ENCODE measurements at regions not wholly inside any gene's neighbourhood (a gene's known extent, or its start where the extent isn't known, plus 50 kb on each side); places are given as distances from the start of the nearest gene placed in this dataset.

DNA sequence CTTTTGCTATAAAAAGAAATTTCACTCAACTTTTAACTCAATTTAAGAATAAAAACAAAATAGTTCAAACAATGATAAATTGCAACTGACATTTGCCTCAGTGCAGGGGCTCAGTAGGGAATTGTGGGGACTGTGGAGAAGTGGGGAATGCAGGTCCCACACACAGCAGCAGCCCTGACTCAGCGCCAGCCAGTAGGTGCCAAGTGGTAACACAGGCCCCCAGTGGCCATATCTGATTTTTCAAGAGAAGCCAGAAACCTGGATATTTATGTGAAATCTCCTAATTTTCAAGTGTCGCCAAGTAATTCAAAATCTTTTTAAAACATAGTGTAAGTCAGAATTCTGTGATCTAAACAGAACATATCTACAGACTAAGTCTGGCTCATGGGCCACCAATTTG is 186.3 kb downstream of the EN1 start:
- no peak overlapping the region for H3K27ac Mint-ChIP-seq (ENCODE audit: unreplicated experiment)

DNA sequence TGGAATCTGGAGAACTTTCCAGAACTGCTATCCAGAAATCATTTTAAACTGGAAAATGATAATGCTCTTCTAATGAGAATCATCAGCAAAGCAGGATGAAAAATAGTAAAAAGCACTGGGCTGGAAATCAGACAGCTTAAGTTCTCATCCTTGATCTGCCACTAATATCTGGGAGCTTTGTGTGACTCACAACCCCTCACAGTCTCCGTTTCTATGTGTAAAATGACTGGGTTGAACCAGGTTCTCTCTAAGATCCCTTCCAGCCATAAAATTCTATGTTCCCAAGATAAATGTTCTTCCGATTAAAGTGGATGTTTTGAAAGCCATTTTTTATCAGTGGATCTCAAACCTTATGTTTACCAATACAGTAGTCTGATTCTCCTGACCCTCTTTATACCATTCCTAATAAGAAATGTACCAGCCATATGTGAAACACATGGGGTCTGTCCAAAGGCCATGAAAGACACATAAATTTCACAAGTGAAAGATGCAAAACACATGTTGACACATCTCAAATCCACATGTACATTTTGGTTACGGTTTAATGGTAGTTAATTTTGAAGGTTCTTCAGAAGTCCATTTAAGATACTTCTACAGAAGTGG is 188.8 kb downstream of the EN1 start:
- TF ChIP-seq, protein P1, sequence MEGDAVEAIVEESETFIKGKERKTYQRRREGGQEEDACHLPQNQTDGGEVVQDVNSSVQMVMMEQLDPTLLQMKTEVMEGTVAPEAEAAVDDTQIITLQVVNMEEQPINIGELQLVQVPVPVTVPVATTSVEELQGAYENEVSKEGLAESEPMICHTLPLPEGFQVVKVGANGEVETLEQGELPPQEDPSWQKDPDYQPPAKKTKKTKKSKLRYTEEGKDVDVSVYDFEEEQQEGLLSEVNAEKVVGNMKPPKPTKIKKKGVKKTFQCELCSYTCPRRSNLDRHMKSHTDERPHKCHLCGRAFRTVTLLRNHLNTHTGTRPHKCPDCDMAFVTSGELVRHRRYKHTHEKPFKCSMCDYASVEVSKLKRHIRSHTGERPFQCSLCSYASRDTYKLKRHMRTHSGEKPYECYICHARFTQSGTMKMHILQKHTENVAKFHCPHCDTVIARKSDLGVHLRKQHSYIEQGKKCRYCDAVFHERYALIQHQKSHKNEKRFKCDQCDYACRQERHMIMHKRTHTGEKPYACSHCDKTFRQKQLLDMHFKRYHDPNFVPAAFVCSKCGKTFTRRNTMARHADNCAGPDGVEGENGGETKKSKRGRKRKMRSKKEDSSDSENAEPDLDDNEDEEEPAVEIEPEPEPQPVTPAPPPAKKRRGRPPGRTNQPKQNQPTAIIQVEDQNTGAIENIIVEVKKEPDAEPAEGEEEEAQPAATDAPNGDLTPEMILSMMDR (IDR thresholded peaks at IDR 0.05; ENCODE audit: partially characterized antibody, unreplicated experiment), result no peak
- Mint-ChIP-seq H3K9me3 (ENCODE audit: unreplicated experiment) (peaks cover 2% of the 10 kb centered on the region), H3K4me3 (ENCODE audit: unreplicated experiment) (no peak overlapping the region)

More for the DNA sequence above, 186.3 kb downstream of the EN1 start:
- H3K27me3 Mint-ChIP-seq (ENCODE audit: unreplicated experiment), result no peaks in the 10 kb centered on the region
- DNase-seq, result no peak
- H3K9me3 Mint-ChIP-seq (ENCODE audit: unreplicated experiment), result peaks cover 2% of the 10 kb centered on the region
- H3K4me3 Mint-ChIP-seq (ENCODE audit: unreplicated experiment), result no peak overlapping the region
- H3K4me1 Mint-ChIP-seq (ENCODE audit: low read depth, unreplicated experiment), result no peaks in the 10 kb centered on the region
- H3K36me3 Mint-ChIP-seq (ENCODE audit: unreplicated experiment), result no peaks in the 10 kb centered on the region
- TF ChIP-seq, protein P1 (IDR thresholded peaks at IDR 0.05; ENCODE audit: partially characterized antibody, unreplicated experiment), result peak; percentile 19

DNA sequence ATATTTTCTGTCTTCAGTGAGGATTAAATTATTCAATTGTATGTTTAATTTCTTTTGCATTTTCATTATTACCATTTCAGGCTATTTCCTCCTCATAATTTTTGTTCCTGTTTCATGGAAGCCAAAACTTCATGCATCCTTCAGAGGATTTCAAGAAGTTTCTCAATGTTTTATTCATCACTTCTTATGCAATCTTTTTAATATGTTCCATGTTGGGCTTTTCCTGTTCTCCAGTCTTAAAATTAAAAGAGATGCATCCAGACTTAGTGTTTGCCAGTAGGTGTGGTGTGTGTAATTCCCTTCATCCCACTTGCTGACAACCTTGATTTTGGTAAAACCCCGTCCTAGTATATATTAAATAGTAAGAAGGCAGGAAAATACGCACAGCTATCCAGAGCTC is 190.0 kb downstream of the EN1 start:
- Mint-ChIP-seq H3K4me3 (ENCODE audit: unreplicated experiment) (no peak overlapping the region), H3K4me1 (ENCODE audit: low read depth, unreplicated experiment) (no peaks in the 10 kb centered on the region), H3K36me3 (ENCODE audit: unreplicated experiment) (no peaks in the 10 kb centered on the region), H3K27me3 (ENCODE audit: unreplicated experiment) (no peaks in the 10 kb centered on the region), H3K9me3 (ENCODE audit: unreplicated experiment) (no peaks in the 10 kb centered on the region), H3K27ac (ENCODE audit: unreplicated experiment) (no peak overlapping the region)
- TF ChIP-seq, protein P1 (IDR thresholded peaks at IDR 0.05; ENCODE audit: partially characterized antibody, unreplicated experiment), result no peak
- DNase-seq, result no peak

More for the DNA sequence above, 188.8 kb downstream of the EN1 start:
- H3K27ac Mint-ChIP-seq (ENCODE audit: unreplicated experiment), result no peak overlapping the region
- no peaks in the 10 kb centered on the region for H3K4me1 Mint-ChIP-seq (ENCODE audit: low read depth, unreplicated experiment)
- H3K36me3 Mint-ChIP-seq (ENCODE audit: unreplicated experiment), result no peaks in the 10 kb centered on the region
- no peak for DNase-seq
- no peaks in the 10 kb centered on the region for H3K27me3 Mint-ChIP-seq (ENCODE audit: unreplicated experiment)

DNA sequence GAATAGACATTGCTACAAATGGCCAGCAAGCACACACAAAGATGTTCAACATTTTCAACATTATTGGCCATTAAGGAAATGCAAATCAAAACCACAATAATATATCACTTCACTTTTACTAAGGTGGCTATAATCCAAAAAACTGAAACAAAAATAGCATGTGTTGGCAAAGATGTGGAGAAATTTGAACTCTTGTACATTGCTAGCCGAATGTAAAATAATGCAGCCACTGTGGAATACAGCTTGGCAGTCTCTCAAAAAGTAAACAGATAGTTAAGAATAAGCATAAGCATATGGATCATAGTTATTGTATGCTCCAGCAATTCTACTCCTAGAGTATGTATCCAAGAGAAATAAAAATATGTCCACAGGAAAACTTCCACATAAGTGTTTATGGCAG is 192.5 kb downstream of the EN1 start:
- Mint-ChIP-seq H3K4me1 (ENCODE audit: low read depth, unreplicated experiment) (no peaks in the 10 kb centered on the region), H3K9me3 (ENCODE audit: unreplicated experiment) (no peaks in the 10 kb centered on the region), H3K36me3 (ENCODE audit: unreplicated experiment) (peaks cover 9% of the 10 kb centered on the region), H3K27ac (ENCODE audit: unreplicated experiment) (no peak overlapping the region), H3K4me3 (ENCODE audit: unreplicated experiment) (no peak overlapping the region), H3K27me3 (ENCODE audit: unreplicated experiment) (no peaks in the 10 kb centered on the region)
- TF ChIP-seq, protein P1 (IDR thresholded peaks at IDR 0.05; ENCODE audit: partially characterized antibody, unreplicated experiment), result no peak
- no peak for DNase-seq

DNA sequence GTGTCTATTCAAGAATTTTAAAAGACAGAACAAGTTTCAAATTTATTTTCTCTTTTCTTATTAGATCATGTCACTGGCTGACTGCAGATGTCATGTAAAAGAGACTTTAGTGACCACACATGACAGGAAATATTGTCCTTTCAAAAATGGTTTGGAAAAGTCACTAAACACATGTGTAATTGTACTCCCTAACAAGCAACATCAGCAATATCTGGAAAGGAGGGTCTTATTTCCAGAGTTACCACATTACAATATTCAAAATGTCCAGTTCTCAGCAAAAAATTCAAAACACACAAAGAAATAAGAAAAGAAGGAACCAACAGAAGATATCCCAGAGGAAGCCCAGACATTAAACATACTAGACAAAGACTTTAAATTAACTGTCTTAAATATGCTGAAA is 197.1 kb downstream of the EN1 start:
- Mint-ChIP-seq H3K4me1 (ENCODE audit: low read depth, unreplicated experiment) (no peaks in the 10 kb centered on the region), H3K9me3 (ENCODE audit: unreplicated experiment) (no peaks in the 10 kb centered on the region), H3K27ac (ENCODE audit: unreplicated experiment) (no peak overlapping the region)

More for the DNA sequence above, 197.1 kb downstream of the EN1 start:
- peaks cover 9% of the 10 kb centered on the region for H3K36me3 Mint-ChIP-seq (ENCODE audit: unreplicated experiment)
- TF ChIP-seq, protein P1 (IDR thresholded peaks at IDR 0.05; ENCODE audit: partially characterized antibody, unreplicated experiment), result no peak
- DNase-seq, result no peak
- H3K27me3 Mint-ChIP-seq (ENCODE audit: unreplicated experiment), result no peaks in the 10 kb centered on the region
- no peak overlapping the region for H3K4me3 Mint-ChIP-seq (ENCODE audit: unreplicated experiment)
